Left colon (tissue), 2 donors: ENCODE measurements at regions not wholly inside any gene's neighbourhood (a gene's known extent, or its start where the extent isn't known, plus 50 kb on each side); places are given as distances from the start of the nearest gene placed in this dataset.

Experiments
- ATAC-seq: fragments of 200-7000 bp; cut with Tn5 transposase; one replicate; pipeline ENCODE4 v1.9.1; 2020; ENCODE audit warnings: mild to moderate bottlenecking, moderate library complexity
- DNase-seq, 2 donors: peaks; one replicate each; pipeline ENCODE4 v3.0.0-alpha.2; 2020
- intact Hi-C, 2 donors: fragments of 100-400 bp; cut with DNase I in 1 of 2; cut with micrococcal nuclease in 1 of 2; formaldehyde crosslinking; loops; one replicate each; pipeline versions ENCODE4 v1.11.2 to v1.14.0; 2022; cut with DNase I, micrococcal nuclease
- donor health status: DM: no; HTN: no; CAD: no.
- donor health status: DM: yes; HTN: yes; CAD: no.

DNA sequence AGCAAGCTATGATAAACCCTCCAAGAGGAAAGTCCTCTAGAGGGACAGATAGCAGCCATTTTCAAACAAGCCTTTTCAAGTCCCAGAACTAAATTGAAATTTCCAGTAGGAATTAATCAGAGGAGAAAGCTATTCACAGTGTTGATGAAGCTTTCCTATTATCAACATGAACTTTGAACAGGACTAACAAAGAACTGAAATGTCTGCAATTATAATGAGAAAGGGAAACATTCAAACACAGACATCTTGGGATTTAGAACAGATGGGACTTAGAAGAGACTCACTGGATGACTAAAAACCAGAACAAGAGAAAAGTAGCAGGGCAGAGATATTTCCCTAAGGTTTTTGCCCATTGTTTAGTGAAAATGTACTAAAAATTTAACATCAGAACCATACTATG is 622.1 kb upstream of the UBE2E2 start:
- DNase-seq, result no peak
- intact Hi-C loops, result no loop called here
- ATAC-seq, result no peak

DNA sequence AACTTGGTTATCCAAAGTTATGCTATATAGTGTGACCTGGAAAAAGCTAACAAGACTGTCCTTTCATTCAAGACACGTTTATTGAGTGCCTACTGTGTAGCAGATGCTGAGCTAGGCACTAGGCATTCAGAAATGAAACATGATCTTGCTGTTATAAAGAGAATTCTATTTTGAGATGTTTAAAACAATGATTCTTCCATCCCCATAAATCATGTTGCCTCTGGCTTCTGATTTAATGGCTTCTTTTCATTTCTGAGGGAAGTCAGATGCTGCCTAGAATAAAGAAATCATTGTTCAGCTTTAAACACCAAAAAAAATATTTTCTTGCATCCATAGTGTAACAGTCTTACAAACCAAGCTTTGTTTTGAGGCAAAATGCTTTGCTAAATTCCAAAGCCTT is 620.9 kb upstream of the UBE2E2 start:
- no peak for DNase-seq
- ATAC-seq, result no peak
- intact Hi-C loops, result no loop called here

DNA sequence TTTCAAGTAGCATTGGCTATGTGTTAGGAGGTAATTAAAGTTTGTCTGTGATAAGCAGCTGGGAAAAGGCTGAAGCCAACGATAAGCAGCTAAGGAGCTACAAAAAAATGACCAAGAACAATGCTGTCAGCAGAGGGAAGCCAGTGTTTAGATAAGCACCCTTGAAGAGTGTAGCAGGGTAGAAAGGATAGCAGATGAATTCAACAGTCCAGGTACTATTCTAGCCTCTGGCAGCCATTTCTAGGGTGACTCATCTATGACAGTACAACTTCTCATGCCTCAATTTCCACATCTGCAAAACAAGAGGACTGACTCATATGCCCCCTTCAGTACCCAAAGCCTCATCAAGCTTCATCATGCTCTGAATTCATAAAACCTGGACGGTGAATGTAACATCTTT is 617.6 kb upstream of the UBE2E2 start:
- intact Hi-C loops, result no loop called here
- no peak for ATAC-seq
- no peak for DNase-seq

DNA sequence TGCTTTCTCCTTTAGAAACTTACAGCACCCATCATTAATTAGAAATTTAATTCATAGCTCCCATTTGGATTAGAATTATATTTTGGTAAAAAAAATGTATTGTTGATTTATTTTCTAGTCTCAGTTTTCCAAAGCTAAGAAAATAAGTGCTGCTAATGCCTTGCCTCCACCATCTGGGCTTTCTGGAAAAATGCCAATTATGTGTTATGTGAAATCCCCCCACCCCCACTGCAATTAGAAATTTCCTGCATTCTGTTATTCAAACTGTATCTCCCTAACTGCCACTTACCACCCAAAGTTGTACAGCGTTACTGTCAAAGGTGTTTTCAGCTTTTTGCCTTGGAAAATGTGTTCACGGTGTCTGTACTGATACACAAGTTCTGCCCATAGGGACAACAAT is 617.2 kb upstream of the UBE2E2 start:
- intact Hi-C loops, result no loop called here
- DNase-seq, result no peak
- ATAC-seq, result no peak

DNA sequence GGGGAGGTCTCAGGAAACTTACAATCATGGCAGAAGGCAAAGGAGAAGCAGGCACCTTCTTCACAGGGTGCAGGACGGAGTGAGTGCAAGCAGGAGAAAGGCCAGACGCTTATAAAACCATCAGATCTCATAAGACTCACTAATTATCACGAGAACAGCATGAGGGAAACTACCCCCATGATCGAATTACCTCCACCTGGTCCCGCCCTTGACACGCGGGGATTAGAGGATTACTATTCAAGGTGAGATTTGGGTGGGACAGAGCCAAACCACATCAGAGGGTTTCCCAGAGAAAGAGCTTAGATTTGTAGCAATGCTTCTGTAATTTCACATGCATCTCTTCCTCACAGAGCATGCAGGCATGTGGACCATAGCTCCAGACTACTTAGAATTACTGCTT is 615.7 kb upstream of the UBE2E2 start:
- ATAC-seq (no peak), DNase-seq (no peak)
- intact Hi-C loops, result no loop called here

DNA sequence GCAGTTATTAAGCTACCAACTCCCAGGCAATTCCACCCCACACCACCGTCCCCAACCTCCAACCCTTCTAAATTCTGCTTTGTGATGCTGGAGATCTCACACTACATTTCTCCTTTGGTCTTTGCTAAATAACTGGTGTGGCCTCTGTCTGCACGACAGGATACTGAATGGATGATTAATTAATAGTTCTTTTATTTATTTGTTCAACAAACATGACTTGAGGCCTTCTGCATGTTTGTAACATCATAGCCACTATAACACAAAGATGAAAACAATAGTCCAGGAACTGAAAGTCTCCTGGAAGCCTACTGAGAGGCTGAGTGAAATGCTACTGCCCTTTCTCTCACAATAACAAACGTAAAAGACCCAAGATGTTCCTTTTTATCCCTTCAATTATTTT is 609.5 kb upstream of the UBE2E2 start:
- no peak for ATAC-seq
- intact Hi-C loops, result no loop called here
- no peak for DNase-seq

DNA sequence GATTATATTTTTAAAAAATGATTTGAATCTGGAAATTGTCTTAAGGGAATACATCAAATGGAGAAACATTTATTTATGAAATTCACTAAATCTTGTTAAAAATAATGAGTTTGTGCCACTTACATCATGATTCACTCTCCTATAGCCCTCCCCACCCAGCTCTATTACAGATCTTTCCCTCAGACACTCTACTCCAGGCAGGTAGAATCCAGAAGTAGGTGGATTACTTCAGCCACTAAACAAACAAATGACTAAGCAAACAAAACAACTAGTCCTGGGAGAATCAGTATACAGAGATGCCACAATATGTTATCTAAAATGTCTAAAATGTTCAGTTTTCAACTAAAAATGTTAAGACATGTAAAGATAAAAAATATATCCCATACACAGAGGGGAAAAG is 608.1 kb upstream of the UBE2E2 start:
- intact Hi-C loops, result no loop called here
- DNase-seq, result no peak
- ATAC-seq, result no peak

DNA sequence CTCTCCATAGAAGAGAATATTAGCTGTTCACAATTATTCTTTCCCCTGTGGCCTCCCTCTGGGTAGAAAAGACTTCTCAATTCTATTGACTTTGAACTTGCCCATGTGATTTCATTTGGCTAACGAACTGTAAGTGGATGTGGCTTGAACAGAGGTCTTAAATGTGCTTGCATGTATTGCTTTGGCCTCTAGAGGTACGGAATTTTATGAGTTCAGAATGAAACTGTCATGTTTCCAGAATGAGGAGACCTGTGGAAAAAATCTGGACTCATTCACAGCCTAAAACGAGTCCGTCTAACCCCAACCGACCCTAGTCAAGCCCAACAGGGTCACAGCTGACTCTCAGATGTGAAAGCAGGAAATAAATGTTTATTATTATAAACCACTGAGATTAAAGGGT is 596.7 kb upstream of the UBE2E2 start:
- ATAC-seq (no peak), DNase-seq (no peak)
- intact Hi-C loops, result no loop called here

DNA sequence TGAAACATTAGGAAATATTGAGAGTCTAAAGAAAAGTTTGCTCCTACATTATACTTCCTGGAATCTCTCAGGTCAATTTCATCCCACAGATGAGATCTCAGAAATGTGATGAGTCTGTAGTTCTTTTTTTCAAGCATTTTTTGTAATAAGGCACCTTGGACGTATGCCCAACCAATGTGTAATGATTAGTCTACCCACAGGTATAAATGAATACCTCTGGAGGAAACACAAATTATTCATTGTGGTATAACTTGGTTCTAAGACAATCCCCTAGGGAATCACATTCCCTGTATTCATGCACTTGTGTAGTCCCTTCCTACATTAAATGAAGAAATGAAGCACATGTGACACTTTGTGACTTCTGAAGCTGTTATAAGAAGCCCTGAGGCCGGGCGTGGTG is 596.2 kb upstream of the UBE2E2 start:
- intact Hi-C loops, result no loop called here
- ATAC-seq (no peak), DNase-seq (no peak)

DNA sequence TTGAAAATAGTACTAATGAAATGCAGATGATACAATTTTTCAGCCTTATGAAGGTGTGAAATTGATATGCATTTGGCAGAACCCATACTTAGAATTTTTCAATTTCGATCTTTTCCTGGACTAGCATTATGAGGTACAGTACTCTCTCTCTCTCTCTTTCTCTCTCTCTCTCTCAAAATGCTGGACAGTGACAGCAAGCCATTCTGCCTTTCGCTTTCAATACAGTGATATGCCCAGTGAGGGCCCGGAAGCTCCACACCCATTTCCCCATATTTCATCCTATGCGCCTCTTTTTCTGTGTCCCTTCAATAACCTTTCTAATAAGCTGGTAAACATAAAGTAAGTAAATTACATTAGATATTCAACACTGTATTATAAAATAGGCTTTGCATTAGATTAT is 595.0 kb upstream of the UBE2E2 start:
- DNase-seq (no peak), ATAC-seq (no peak)
- intact Hi-C loops, result no loop called here

DNA sequence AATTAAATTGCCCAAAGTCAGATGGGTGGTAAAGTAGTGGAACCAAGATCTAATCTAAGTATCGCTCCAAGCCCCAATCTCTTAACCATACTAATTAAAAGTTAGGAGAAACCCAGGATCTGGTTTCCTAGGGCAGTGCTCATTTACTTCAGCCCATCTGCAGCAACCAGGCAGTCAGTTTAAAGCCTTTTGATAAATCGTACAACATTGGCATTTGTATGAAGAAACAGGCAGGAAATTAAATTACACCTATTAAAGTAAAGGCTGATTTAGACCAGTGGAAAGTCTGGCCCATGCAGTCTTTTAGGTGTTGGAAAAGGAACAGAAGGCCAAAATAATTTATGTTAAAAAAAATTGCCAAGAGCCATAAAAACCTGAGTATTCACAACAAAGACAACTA is 594.4 kb upstream of the UBE2E2 start:
- DNase-seq, result no peak
- ATAC-seq, result no peak
- intact Hi-C loops, result no loop called here

DNA sequence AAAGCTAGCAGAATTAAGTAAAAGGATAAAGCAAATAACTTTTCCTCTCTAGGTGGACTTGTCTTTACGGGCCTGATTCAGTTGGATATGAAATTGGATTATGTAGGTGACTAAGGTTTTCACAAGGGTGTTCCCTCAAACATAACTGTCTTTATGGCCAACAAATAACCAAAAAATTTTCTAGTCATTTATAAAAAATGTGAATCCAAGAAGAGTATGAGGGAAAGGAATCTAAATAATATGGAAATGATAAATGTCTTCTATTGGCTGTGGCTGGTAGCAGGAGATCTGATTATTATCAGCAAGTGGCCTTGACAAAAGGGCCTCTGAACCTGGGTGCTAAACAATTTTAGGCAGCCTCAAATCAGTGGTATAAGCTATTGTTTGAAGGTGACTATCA is 594.0 kb upstream of the UBE2E2 start:
- ATAC-seq, result no peak
- no peak for DNase-seq
- intact Hi-C loops, result no loop called here

DNA sequence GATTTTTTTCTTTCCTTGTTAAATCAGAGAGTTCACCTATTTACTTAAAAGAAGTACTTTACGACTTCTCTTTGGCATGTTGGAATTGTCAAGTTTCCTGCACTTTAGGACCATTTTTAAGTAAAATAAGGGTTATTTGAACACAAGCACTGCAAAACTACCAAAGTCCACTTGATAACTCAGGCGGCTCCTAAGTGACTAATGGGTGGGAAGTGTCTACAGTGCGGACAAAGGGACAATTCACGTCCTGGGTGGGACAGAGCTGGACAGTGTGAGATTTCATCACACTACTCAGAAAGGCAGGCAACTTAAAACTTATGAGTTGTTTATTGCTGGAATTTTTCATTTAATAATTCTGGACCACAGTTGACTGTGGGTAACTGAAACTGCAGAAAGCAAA is 590.2 kb upstream of the UBE2E2 start:
- no peak for ATAC-seq
- intact Hi-C loops, result no loop called here
- DNase-seq, result no peak

DNA sequence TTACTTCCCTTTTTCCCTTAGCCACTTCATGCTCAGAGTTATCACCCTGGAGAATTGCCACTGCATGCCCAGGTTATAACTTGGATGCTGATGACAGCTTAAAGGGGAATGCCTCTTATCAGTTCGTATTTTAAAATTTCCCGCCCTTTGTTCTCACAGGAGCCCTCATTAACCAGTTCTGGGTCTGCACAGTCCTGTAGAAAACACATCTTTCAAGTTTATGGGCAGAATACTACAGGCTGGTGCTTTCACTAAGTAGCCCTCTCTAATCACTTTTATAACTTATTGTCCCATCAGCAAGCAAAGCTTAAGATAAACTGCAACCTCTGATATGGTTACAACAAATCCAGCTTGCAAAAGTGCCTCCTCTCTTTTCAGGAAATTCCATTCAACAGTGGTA is 587.3 kb upstream of the UBE2E2 start:
- ATAC-seq, result no peak
- intact Hi-C loops, result no loop called here
- no peak for DNase-seq

DNA sequence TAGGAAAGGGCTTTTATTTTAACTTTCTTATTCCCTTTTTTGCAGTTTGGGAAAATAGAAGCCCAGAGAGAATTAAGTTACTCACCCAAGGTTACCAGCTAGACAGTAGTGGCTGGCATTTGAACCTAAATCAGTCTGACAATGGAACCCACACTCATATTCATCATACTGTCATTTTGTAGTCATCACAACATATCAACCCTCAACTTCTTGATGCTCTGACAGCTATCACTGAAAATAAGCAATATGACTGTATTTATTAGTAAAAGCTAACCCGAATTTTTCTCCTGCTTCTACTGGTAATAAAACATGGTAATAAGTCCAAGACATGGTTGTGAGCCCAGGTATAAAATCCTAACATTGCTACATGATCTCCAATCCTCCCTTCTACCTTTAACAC is 585.8 kb upstream of the UBE2E2 start:
- no peak for DNase-seq
- no peak for ATAC-seq
- intact Hi-C loops, result no loop called here

DNA sequence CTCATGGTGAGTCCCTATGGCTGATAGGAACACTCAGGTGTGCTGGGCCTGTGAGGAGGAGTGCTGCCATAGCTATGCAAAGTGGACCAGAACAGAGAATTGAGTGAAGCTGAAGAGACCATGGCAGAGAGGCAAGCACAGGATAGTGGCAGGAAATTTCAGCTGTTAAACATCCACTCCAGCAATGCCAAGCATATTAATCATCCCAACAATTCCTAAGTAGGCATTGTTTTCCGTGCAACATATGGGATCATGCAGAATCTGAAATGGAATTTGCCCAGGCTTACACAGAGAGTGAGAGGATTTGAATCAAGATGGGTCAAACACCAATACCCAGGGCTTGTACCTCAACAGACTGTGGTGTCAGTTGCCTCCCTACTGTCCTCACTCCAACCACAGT is 582.6 kb upstream of the UBE2E2 start:
- intact Hi-C loops, result no loop called here
- ATAC-seq, result no peak
- DNase-seq, result no peak

DNA sequence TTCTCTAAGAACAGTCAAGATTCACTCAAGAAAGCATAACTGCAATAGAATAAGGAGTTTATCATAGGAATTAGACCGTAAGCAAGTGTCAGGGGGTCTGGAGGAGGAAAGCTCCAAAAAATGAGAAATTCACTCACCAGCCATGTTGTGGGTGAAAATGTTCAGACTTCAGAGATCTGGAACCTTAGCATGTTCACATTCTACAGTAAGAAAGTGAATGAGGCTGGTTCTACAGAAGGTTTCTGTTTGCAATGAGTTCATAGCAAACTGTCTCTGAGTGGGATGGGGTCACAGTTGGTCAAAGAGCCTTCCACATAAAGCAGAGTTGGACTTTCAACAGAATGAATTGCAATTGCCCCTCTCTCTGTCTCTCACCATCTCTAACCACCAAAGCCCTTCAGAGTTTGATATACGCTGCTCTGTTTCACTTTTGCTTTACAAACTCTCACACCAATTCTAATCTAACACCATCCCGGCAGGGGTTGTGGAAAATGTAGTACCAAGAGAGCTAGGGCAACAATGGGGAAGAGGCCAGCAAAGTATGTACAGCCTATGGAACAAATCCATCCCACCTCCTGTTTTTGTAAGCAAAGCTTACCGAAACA is 581.8 kb upstream of the UBE2E2 start:
- DNase-seq (no peak), ATAC-seq (no peak)
- intact Hi-C loops, result no loop called here

DNA sequence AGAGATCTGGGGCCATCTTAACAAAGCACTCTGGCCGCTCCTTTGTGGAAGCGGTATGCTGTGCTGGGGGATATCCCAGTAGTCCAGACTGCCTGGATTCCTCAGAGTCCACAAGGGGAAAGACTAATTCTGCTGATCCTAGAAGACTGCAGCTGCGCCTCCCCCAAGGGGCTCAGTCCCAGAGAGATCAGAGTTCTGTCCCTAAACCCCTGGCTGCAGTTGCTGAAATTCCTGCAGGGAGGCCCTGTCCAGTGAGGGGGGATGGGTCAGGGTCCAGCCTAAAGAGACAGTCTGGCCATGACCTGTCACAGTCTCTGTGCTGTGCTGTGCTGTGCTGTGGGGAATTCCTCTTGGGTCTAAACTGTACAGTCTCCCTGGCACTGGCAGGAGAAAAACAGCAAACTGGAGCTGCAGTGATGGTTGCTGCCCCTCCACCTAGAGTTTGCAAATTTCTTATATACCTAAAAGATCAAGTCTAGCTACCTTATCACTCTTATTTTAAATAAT is 575.1 kb upstream of the UBE2E2 start:
- DNase-seq (no peak), ATAC-seq (no peak)
- intact Hi-C loops, result no loop called here

DNA sequence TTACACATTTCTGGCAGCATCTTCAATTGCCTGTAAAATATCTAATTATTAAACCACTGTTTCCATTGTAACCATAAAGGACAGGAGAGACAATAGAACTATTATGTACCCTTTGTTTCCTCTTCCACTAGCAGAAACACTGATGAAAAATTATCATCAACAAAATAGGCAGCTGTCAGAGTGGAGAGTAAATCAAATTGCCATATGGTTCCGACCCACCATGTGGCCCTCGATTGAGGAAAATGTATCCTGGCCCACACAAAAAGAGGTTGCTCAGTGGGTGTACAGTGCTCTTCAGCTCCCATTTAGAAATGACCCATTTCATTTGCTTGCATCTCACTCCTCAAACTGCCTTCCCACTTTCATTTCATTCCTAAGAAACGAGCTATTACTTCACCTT is 570.6 kb upstream of the UBE2E2 start:
- intact Hi-C loops, result no loop called here
- DNase-seq, result no peak
- no peak for ATAC-seq

DNA sequence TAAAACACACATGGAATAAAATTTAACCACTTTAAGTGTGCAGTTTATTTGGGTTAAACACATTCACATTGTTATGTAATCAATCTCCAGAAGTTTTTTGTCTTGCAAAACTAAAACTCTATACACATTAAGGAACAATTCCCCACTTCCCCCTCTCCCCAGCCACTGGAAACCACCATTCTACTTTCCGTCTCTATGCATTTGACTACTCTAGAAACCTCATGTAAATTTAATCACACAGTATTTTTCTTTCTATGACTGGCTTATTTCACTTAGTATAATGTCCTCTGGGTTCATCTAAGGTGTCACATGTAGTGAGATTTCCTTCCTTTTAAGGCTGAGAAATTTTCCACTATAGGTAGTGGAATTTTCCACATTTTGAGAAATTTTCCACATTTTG is 568.7 kb upstream of the UBE2E2 start:
- intact Hi-C loops, result no loop called here
- ATAC-seq, result no peak
- DNase-seq, result no peak

DNA sequence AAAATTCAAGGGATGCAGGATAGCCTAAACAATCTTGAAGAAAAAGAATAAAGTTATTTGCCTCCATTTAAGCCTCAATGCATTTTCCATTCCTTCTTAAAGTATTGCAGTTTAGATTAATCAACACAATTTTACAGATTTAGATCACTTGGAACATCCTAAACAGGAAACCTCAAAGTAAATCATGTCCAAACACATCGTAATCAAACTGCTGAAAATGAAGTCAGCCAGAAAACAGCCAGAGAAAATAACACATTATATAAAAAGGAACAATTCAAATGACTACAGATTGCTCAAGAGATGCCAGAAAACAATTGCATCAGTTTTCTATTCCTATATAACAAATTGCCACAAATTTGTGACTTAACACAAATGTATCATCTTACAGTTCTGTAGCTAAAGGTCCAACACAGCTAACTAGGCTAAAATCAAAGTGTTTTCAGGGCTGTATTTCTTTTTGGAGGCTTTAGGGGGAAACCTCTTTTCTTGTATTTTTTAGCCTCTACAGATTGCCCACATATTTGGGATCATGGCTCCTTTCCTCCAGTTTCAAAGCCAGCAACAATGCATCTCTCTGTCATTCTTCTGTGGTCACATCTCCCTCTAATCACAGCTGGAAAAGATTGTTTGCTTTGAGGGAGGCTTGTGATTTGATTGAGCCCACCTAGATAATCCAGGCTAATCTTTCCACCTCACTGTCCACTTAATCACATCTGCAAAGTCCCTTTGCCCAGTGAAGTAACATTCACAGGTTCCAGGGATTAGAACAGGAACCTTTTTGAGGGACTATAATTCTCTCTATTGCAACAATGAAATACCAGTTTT is 543.3 kb upstream of the UBE2E2 start:
- no peak for DNase-seq
- intact Hi-C loops, result no loop called here
- no peak for ATAC-seq
